ENCODE measurements at regions not wholly inside any gene's neighbourhood (a gene's known extent, or its start where the extent isn't known, plus 50 kb on each side); places are given as distances from the start of the nearest gene placed in this dataset.

GRCh38 chr9:96089452-96090085, 212.4 kb downstream of the HSD17B3 start:
- no TSS peak for BruUV-seq (replicated peaks)
- H3K9ac ChIP-seq (ENCODE audit: insufficient read depth in 1 of 2, low read depth in 2 of 2, low read length in 2 of 2), result no peak overlapping the region
- no peaks in the 10 kb centered on the region for H3K9me1 ChIP-seq (ENCODE audit: control insufficient read depth, insufficient read depth, low read length)
- no peaks in the 10 kb centered on the region for H3K79me2 ChIP-seq (ENCODE audit: control insufficient read depth, insufficient read depth, low read length)
- no peak overlapping the region for H3K4me3 ChIP-seq
- intact Hi-C loops (cut with micrococcal nuclease), result no loop called here
- H3K27ac ChIP-seq (ENCODE audit: extremely low read depth, low read depth, low read length), result no peak overlapping the region
- 3% methylated on average over 5 of the region's 5 CpGs for WGBS (ENCODE audit: insufficient coverage, low coverage, missing lambda C conversion rate)
- FAIRE-seq, result no peak
- TF ChIP-seq TOE1 (IDR thresholded peaks at IDR 0.05; ENCODE audit: borderline replicate concordance) (no peak), TOE1 (CRISPR knock-in tag; IDR thresholded peaks at IDR 0.05; ENCODE audit: borderline replicate concordance, low read depth) (no peak), ATF7 (IDR thresholded peaks at IDR 0.05) (no peak), CCNT2 (IDR thresholded peaks at IDR 0.05; ENCODE audit: borderline replicate concordance, extremely low read depth, insufficient read length, low read depth, low read length) (no peak), ZNF395 (CRISPR knock-in tag; IDR thresholded peaks at IDR 0.05) (no peak), CHD2 (IDR thresholded peaks at IDR 0.05; ENCODE audit: low read depth, low read length) (no peak), THRA (IDR thresholded peaks at IDR 0.05) (no peak), KDM5B (IDR thresholded peaks at IDR 0.05; ENCODE audit: insufficient replicate concordance, low read depth, low read length) (no peak)
- no peaks in the 10 kb centered on the region for H3K36me3 ChIP-seq (ENCODE audit: control insufficient read depth, insufficient read depth, low read length)
- H3K4me1 ChIP-seq (replicated peaks in 1 of 2; ENCODE audit: control insufficient read depth in 2 of 2, insufficient read depth in 2 of 2, low read length in 2 of 2), result no peaks in the 10 kb centered on the region
- H3K9me3 ChIP-seq (replicated peaks; ENCODE audit: control insufficient read depth, insufficient read depth, low read depth, low read length), result no peaks in the 10 kb centered on the region
- no peak overlapping the region for H3K4me2 ChIP-seq (ENCODE audit: insufficient read depth, low read length)
- in situ Hi-C loops (cut with MboI), result no loop called here
- ATAC-seq, result no peak
- DNase-seq (ENCODE audit: extremely low read depth in 1 of 4, low spot score in 3 of 4), result no peak
- ChIA-PET CTCF (ENCODE audit: low intra/inter-chr PET ratio) (no interaction called here), POLR2A (no interaction called here)
- H3K27me3 ChIP-seq (ENCODE audit: control insufficient read depth in 2 of 2, insufficient read depth in 2 of 2, low read length in 2 of 2), result peaks cover 24 to 36% of the 10 kb centered on the region in 2 experiments
- no peaks in the 10 kb centered on the region for H4K20me1 ChIP-seq (replicated peaks; ENCODE audit: control insufficient read depth, insufficient read depth, low read length)
- H2AFZ ChIP-seq (ENCODE audit: low read depth, low read length), result no peak overlapping the region
